Common myeloid progenitor, CD34-positive (primary cell): ENCODE measurements at regions not wholly inside any gene's neighbourhood (a gene's known extent, or its start where the extent isn't known, plus 50 kb on each side); places are given as distances from the start of the nearest gene placed in this dataset.

Experiments used
- CTCF ChIA-PET: fragments of 350-600 bp; sonication (Branson Sonifier 250); formaldehyde crosslinking; loops from one replicate; lab custom pipeline; 2021; ENCODE audit warnings: antibody characterized with exemption; lab: Charles Lee
- POLR2A ChIA-PET: fragments of 350-600 bp; sonication (Branson Sonifier 250); formaldehyde crosslinking; loops from one replicate; lab custom pipeline; 2021; ENCODE audit warnings: antibody characterized with exemption; lab: Charles Lee
- DNase-seq, 3 donors: peaks; one replicate each; pipeline versions ENCODE4 v3.0.0 to v3.0.0-alpha.2; 2013
- H3K27ac ChIP-seq, 2 experiments: 1 replicate in 1 of 2; 2 replicates in 1 of 2; pipeline ENCODE4 v1.7.0; 2013; ENCODE audit warnings: inconsistent platforms in 2 of 2, low read length in 2 of 2, mild to moderate bottlenecking in 2 of 2, low read depth in 1 of 2, moderate library complexity in 1 of 2; ENCODE audit not compliant: severe bottlenecking in 2 of 2, insufficient read depth in 1 of 2, poor library complexity in 1 of 2
- H3K27me3 ChIP-seq, 5 experiments: replicated peaks in 2 of 5; 1 replicate in 3 of 5; 2 replicates in 2 of 5; pipeline versions ENCODE4 v1.6.1 to v1.7.0; 2013; ENCODE audit warnings: low read length in 4 of 5, mild to moderate bottlenecking in 2 of 5, moderate library complexity in 2 of 5, inconsistent platforms in 1 of 5; ENCODE audit not compliant: insufficient read depth in 5 of 5, control insufficient read depth in 4 of 5
- H3K36me3 ChIP-seq, 4 experiments: 1 replicate in 2 of 4; 2 replicates in 2 of 4; pipeline versions ENCODE4 v1.6.1 to v1.7.0; 2013; ENCODE audit warnings: low read length in 3 of 4, control low read depth in 1 of 4, mild to moderate bottlenecking in 1 of 4; ENCODE audit not compliant: control insufficient read depth in 4 of 4, insufficient read depth in 4 of 4
- H3K4me1 ChIP-seq, 4 experiments: 1 replicate in 3 of 4; 2 replicates in 1 of 4; pipeline versions ENCODE4 v1.6.1 to v1.7.1; 2013; ENCODE audit warnings: low read length in 3 of 4, mild to moderate bottlenecking in 3 of 4, control low read depth in 1 of 4, inconsistent platforms in 1 of 4, moderate library complexity in 1 of 4; ENCODE audit not compliant: control insufficient read depth in 4 of 4, insufficient read depth in 4 of 4; ENCODE audit errors: control extremely low read depth in 1 of 4
- H3K4me3 ChIP-seq, 7 experiments: 1 replicate in 4 of 7; 2 replicates in 3 of 7; pipeline versions ENCODE4 v1.5.1 to v1.7.0; 2013; ENCODE audit warnings: mild to moderate bottlenecking in 7 of 7, low read length in 6 of 7, moderate library complexity in 6 of 7, inconsistent platforms in 2 of 7, low read depth in 2 of 7, control low read depth in 1 of 7; ENCODE audit not compliant: insufficient read depth in 4 of 7, control insufficient read depth in 1 of 7; ENCODE audit errors: extremely low read depth in 1 of 7
- H3K9me3 ChIP-seq, 5 experiments: 1 replicate in 4 of 5; 2 replicates in 1 of 5; pipeline versions ENCODE4 v1.6.1 to v1.7.1; 2013; ENCODE audit warnings: low read length in 4 of 5, mild to moderate bottlenecking in 2 of 5, inconsistent platforms in 1 of 5, low read depth in 1 of 5, moderate library complexity in 1 of 5; ENCODE audit not compliant: control insufficient read depth in 4 of 5, insufficient read depth in 2 of 5; ENCODE audit errors: control extremely low read depth in 1 of 5
- WGBS: methylation state at CpG from one replicate; pipeline ENCODE4 v1.1.5; 2013; ENCODE audit not compliant: insufficient coverage; 5-methylcytosine and 5-hydroxymethylcytosine counted together

DNA sequence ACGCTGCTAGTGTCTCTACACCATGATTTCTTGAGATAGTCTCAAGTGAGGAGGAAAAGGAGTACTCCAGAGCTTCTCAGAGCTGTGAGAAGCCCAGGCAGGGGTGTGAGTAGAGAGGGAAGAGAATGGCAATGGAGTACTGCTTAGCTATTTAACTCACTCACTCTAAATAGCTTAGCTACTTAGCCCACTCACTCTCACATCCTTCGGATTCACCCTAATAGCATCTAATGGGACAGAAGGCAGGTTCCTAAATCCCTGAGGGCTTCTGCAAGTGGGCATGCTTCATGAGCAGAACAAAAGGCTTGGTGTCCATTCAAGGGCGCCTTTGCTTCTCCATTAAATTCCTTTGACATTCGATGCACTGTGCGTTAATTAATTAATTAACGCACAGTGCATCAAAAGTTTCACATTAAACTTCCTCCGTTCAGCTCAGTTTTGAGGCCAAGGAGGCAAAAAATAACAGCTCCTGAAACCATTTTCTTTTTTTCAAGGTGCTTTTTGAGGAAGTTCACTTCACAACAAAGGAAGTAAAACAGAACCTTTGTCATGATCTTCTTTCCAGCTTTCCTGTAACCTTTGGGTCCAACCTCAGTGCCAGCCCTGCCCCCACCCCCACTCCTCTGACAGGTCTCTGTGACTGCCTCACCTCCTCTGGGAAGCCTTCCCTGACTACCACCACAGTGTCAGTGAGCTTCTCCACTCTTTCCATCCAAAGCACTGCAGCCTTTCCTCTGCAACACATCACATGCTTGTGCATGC lies 294.0 kb downstream of the SEC61B start:
- no peak overlapping the region for H3K27ac ChIP-seq
- ChIA-PET POLR2A (no interaction called here), CTCF (interaction anchor here (0.7 to 1.6 kb wide), 2 partner anchors 29 to 708 kb away, joined by 3 to 6 read pairs; no protein-coding TSS in a partner anchor)
- no peaks in the 10 kb centered on the region for H3K9me3 ChIP-seq
- peak in 2 of 3 donors; percentile 38 to 43 for DNase-seq
- H3K4me1 ChIP-seq, result peaks cover 3 to 17% (median 5%) of the 10 kb centered on the region in 4 experiments
- WGBS, result 77% methylated on average over 6 of the region's 7 CpGs
- H3K36me3 ChIP-seq, result no peaks in the 10 kb centered on the region
- no peak overlapping the region for H3K4me3 ChIP-seq
- no peaks in the 10 kb centered on the region for H3K27me3 ChIP-seq

GRCh38 chr9:99516657-99517049 lies 294.6 kb downstream of the SEC61B start:
- ChIA-PET POLR2A (no interaction called here), CTCF (interaction anchor here (0.7 to 1.6 kb wide), 2 partner anchors 30 to 708 kb away, joined by 3 to 6 read pairs; no protein-coding TSS in a partner anchor)
- Histone ChIP-seq H3K36me3 (no peaks in the 10 kb centered on the region), H3K4me1 (peaks cover 3 to 17% (median 5%) of the 10 kb centered on the region in 4 experiments), H3K9me3 (no peaks in the 10 kb centered on the region), H3K27ac (no peak overlapping the region), H3K4me3 (no peak overlapping the region), H3K27me3 (no peaks in the 10 kb centered on the region)
- WGBS, result 100% methylated on average over 1 of the region's 1 CpG
- DNase-seq, result peak in 1 of 3 donors; percentile 23

GRCh38 chr9:99523838-99524237 lies 297.8 kb upstream of the NR4A3 start:
- H3K4me1 ChIP-seq, result no peaks in the 10 kb centered on the region
- DNase-seq, result no peak
- ChIA-PET CTCF (interaction anchor here (0.6 to 1.0 kb wide), 2 partner anchors 9 to 259 kb away, joined by 3 read pairs; no protein-coding TSS in a partner anchor), POLR2A (no interaction called here)
- no peak overlapping the region for H3K27ac ChIP-seq
- 100% methylated on average over 1 of the region's 1 CpG for WGBS
- no peak overlapping the region for H3K4me3 ChIP-seq
- peaks cover 0 to 2% (median 0%) of the 10 kb centered on the region in 5 experiments for H3K9me3 ChIP-seq
- no peaks in the 10 kb centered on the region for H3K27me3 ChIP-seq
- H3K36me3 ChIP-seq, result no peaks in the 10 kb centered on the region

DNA sequence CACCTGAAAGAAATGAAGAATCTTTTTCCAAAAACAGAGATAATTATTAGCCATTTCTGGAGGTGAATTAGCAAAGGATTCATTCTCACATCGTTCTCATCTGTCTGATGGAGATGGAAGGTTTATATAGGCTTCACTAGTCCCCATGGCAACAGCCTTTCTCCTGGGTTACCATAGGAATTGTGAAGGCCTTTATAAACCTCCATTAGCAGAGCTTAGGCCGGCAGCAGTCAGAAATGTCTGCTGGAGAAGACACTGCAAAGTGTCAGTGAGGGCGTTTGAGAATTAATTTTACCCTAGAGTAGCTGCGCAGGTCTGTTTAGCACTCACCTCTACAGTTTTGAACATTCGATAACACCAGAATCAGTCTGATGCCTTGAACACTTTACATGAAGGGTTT lies 290.4 kb upstream of the NR4A3 start:
- ChIA-PET CTCF (no interaction called here), POLR2A (no interaction called here)
- no peak overlapping the region for H3K4me3 ChIP-seq
- no peaks in the 10 kb centered on the region for H3K4me1 ChIP-seq
- H3K9me3 ChIP-seq, result peaks cover 0 to 2% (median 0%) of the 10 kb centered on the region in 5 experiments
- 94% methylated on average over 3 of the region's 5 CpGs for WGBS
- H3K36me3 ChIP-seq, result no peaks in the 10 kb centered on the region
- no peak for DNase-seq
- H3K27ac ChIP-seq, result no peak overlapping the region
- H3K27me3 ChIP-seq, result no peaks in the 10 kb centered on the region

DNA sequence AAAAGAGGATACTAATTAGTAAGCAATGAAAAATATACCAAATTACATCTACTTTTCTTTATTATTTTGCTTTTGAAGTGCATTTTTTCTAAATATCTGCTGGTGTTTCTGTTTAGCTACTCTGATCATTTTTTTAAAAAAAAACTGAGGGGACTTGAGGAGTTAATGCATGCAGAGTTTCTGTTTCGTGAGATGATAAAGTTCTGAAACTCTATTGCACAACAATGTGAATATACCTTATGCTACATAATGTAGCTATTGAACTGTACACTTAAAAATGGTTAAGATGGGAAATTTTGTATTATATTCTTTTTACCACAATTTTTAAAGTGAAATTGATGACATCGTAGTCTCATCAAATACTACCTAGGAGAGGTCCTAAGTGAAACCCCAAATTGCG lies 288.3 kb upstream of the NR4A3 start:
- no peaks in the 10 kb centered on the region for H3K27me3 ChIP-seq
- 100% methylated on average over 1 of the region's 3 CpGs for WGBS
- no peaks in the 10 kb centered on the region for H3K36me3 ChIP-seq
- CTCF ChIA-PET, result interaction anchor here (1.1 kb wide), 1 partner anchor 10 kb away, joined by 3 read pairs; no protein-coding TSS in a partner anchor
- H3K4me1 ChIP-seq, result no peaks in the 10 kb centered on the region
- H3K4me3 ChIP-seq, result no peak overlapping the region
- no peak overlapping the region for H3K27ac ChIP-seq
- H3K9me3 ChIP-seq, result no peaks in the 10 kb centered on the region
- no peak for DNase-seq
- POLR2A ChIA-PET, result no interaction called here

- Histone ChIP-seq H3K4me3 (no peak overlapping the region), H3K27ac (no peak overlapping the region), H3K27me3 (no peaks in the 10 kb centered on the region), H3K4me1 (peaks cover 0 to 10% (median 4%) of the 10 kb centered on the region in 4 experiments), H3K9me3 (no peaks in the 10 kb centered on the region), H3K36me3 (no peaks in the 10 kb centered on the region)
- CTCF ChIA-PET, result interaction anchor here (1.4 kb wide), 1 partner anchor 10 kb away, joined by 3 read pairs; no protein-coding TSS in a partner anchor
- DNase-seq, result no peak
- POLR2A ChIA-PET, result no interaction called here
Observed at GRCh38 chr9:99537996-99538395, 283.7 kb upstream of the NR4A3 start.

DNA sequence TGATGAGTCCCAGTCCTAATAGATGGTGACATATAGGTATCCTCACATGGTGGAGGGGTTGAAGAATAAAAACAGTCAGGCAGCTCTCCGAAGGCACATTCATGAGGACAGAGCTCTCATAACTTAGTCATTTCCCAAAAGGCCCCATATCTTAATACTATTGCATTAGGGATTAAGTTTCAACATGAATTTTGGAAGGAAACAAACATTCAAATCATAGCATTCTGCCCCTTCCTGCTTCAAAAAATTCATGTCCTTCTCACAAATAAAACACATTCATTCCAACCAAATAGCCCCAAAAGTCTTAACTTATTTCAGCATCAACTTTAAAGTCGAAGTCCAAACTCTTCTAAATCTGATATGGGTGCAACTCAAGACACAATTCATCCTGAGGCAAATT lies 277.2 kb upstream of the NR4A3 start:
- ChIA-PET CTCF (no interaction called here), POLR2A (no interaction called here)
- Histone ChIP-seq H3K27me3 (no peaks in the 10 kb centered on the region), H3K4me1 (peaks cover 0 to 10% (median 4%) of the 10 kb centered on the region in 4 experiments), H3K27ac (no peak overlapping the region), H3K4me3 (no peak overlapping the region), H3K36me3 (no peaks in the 10 kb centered on the region), H3K9me3 (peaks cover 0 to 3% (median 0%) of the 10 kb centered on the region in 5 experiments)
- WGBS, result 100% methylated on average over 1 of the region's 2 CpGs
- no peak for DNase-seq
